ENCODE measurements at regions not wholly inside any gene's neighbourhood (a gene's known extent, or its start where the extent isn't known, plus 50 kb on each side); places are given as distances from the start of the nearest gene placed in this dataset.

DNA sequence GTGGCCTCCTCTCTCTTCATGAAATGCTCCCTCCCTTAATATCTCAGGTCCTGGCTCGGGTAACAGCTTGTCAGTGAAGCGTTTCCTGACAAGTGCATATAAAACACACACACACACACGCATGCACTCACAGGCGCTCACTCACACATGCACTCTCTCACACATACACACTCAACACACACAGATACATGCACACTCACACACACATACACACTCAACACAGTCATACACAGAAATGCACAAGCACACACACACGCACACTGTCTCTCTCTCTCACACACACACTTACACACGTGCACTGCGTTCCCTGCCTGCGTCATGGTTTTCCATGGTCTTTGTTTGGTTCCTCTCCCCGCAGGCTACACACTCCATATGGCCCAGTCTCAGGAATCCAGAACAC, 344.1 kb downstream of the UQCRFS1 start:
- TF ChIP-seq, protein P1, sequence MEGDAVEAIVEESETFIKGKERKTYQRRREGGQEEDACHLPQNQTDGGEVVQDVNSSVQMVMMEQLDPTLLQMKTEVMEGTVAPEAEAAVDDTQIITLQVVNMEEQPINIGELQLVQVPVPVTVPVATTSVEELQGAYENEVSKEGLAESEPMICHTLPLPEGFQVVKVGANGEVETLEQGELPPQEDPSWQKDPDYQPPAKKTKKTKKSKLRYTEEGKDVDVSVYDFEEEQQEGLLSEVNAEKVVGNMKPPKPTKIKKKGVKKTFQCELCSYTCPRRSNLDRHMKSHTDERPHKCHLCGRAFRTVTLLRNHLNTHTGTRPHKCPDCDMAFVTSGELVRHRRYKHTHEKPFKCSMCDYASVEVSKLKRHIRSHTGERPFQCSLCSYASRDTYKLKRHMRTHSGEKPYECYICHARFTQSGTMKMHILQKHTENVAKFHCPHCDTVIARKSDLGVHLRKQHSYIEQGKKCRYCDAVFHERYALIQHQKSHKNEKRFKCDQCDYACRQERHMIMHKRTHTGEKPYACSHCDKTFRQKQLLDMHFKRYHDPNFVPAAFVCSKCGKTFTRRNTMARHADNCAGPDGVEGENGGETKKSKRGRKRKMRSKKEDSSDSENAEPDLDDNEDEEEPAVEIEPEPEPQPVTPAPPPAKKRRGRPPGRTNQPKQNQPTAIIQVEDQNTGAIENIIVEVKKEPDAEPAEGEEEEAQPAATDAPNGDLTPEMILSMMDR (conservative IDR thresholded peaks at IDR 0.05) = no peak
- TF ChIP-seq EZH2 (IDR thresholded peaks at IDR 0.05; ENCODE audit: low read depth) = no peak

All from PC-9 (cell line).